ENCODE measurements at regions not wholly inside any gene's neighbourhood (a gene's known extent, or its start where the extent isn't known, plus 50 kb on each side); places are given as distances from the start of the nearest gene placed in this dataset.
A peak's percentile ranks its signal among the peaks of the same experiment; 100 is the strongest.

DNA sequence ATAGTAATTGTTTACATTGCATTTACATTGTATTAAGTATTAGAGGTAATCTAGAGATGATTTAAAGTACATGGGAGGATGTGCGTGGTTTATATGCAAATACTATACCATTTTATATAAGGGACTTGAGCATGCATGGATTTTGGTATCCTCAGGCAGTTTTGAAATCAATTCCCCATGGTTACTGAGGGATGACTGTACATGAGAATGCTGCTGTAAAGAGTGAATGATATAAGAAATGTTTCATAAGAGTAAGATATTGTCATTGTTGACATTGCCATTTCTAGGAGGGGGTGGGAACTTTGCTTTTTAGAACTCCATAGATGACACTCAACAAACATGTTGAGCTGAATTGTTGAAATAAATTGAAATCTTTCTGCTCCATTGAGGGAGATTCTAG lies 185.0 kb downstream of the SEMA6A start:
- no peak for DNase-seq

- peak; percentile 4 for DNase-seq
These were observed 185.9 kb downstream of the SEMA6A start for GRCh38 chr5:116388564-116389258.

DNA sequence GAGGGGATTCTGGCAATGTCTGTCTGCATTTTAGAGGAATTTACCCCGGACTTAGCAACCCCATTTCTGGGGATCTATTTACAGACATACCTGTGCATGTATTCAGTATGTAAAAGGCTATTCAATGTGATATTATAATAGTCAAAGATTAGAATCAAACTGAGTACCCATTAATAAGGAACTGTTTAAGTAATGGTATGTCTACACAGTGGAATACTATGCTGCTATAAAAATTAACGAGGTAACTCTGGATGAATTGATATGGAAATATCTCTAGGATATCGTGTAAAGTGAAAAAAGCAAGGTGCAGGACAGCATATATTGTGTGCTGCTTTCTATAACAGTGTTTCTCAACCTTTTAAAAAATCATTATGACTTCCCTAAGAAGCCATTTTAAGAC lies 186.9 kb downstream of the SEMA6A start:
- no peak for DNase-seq

- no peak for DNase-seq
These were observed 188.0 kb downstream of the SEMA6A start for GRCh38 chr5:116386633-116387032.

- no peak for DNase-seq
These were observed 191.8 kb downstream of the SEMA6A start for GRCh38 chr5:116382874-116383266.

GRCh38 chr5:116382032-116382873 lies 192.4 kb downstream of the SEMA6A start:
- DNase-seq = no peak

DNA sequence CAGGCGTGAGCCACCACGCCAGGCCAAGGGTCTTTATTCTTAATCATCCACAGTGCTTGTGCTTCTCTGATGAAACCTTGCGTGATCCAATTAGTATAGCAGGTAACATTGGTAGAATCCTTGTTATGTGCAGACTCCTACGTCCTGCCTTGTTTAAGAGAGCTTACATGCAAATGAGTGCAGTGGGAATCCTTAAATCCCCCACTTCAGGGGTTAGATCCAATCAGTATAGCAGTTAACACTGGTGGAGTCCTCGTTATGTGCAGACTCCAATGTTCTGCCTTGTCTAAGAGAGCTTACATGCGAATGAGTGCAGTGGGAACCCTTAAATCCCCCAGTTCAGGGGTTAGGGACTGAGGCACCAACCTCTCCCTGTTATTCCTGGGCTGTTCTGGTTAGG lies 193.4 kb downstream of the SEMA6A start:
- DNase-seq = no peak

DNA sequence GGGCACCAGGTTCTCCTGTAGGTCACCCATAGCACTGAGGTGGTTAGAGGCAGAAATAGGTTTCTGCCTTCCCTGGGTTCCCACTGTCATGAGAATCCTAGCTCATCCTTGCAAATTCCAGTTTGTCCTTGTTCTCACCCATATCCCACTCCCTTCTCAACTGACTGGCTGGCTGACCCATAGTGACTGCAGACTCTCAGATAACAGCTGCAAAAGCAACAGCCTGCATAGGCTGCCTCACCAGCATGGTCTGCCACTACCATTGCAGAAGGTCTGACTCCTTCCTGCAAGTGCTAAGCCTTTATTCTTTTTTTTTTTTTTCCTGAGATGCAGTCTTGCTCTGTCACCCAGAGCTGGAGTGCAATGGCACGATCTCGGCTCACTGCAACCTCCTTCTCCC lies 194.0 kb downstream of the SEMA6A start:
- DNase-seq = no peak

DNA sequence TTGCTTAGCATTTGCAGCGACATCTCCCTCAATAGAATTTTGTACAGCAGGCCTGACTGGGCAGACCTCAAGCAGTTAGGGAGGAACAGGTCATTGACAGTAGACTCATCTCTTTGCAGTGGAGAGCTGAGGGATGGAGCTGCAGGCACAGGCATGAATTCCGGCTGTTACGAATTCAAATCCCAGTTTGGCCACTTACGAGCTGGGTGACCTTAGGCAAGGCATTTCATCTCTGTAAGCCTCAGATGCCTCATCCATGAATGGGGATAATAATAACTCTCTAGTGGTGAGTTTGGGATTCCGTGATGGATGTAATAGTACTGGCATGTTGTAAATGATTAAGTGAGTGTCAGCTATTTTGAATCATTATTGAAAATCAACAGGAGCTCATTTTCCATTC lies 195.3 kb downstream of the SEMA6A start:
- no peak for DNase-seq

- no peak for DNase-seq
These were observed 195.9 kb downstream of the SEMA6A start for GRCh38 chr5:116378777-116379121.

GRCh38 chr5:116378007-116378776 lies 196.4 kb downstream of the SEMA6A start:
- DNase-seq = no peak

- no peak for DNase-seq
These were observed 197.2 kb downstream of the SEMA6A start for GRCh38 chr5:116377276-116378006.

DNA sequence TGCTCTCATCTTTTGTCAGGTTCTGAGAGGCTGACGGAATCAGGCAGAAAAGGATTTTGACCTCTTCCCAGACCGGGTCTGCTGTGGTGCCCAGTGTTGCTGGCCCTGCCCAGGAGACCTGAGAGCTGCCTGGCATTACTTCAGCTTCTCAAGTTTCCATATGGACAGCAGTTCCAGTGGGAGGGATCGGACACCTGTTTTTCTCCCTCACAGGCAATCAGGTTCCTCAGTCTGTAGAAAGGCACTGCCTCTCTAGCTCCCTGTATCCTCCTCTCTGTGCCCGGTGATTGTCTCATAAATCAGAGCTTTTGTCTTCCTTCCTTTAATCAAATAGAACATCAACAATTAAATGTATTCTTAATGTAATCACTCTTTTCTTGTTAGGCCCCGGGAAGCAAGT lies 198.7 kb downstream of the SEMA6A start:
- no peak for DNase-seq

DNA sequence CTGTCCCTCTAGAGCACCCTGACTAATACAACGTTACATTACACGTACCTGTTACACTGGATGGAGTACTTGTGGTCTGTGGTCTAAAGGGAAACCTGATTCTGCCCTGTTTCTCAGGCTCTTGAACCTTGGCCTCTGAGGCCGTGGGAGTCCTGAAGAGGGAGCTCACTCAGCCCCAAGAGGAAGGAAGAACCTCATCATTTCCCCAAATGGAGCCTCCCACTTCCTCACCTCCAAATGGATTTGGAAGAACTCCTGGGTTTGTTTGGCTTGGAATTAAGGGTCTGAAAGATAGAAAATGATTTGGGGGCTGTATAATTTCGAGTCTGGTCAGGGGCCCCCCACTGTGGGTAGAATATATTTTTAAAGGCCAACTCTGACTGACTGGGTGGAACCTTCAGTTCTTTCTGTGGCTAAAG lies 200.2 kb downstream of the SEMA6A start:
- no peak for DNase-seq

DNA sequence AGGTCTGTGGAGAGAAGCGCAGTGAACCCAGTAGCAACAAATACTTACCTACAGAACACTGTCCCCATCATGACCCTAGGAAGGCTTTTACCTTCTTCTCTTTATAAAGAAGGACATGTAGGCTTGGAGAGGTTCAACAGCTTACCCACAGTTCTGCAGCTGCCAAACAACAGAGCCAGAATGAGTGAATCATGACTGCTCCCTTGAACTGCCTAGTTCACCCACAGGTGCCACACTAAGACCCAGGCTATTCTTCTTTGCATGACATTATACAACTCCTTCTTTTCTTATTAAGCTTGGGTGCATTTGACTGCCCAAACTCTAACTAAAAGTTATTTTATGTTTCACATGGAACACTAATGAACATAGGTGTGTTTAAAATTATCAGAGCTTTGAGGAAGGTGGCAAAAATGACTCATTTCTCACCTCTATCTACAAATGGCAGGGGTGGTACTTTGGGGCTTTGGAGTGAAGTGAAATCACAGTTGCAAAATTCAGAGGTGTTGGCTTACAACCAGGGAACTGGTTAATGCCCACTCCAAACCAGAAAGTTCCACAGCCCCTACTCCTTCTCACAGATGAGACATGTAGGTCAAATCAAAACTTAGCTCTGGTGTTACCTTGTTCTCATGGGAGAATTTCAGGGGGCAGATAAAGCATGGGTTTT lies 201.6 kb downstream of the SEMA6A start:
- no peak for DNase-seq

DNA sequence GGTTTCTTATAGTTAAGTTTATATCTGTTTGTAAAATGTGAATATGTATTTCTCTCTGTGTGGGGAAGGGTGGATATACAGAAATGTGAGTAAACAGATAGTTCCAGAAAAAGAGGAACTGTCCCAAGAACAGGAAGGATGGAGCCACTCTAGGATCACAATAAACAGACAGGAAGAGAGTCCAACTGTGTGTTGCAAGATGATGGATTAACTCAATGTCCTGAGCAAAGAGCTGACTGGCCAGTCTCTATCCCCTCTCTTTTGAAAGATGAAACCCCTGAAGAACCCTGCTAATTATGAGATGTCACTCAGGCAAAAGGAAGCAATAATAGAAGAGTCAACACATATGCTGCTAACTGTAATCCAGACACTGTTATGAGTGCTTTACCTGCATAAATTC lies 202.7 kb downstream of the SEMA6A start:
- DNase-seq = no peak

GRCh38 chr5:116371431-116371830 lies 203.2 kb downstream of the SEMA6A start:
- DNase-seq = no peak

GRCh38 chr5:116370886-116371285 lies 203.7 kb downstream of the SEMA6A start:
- no peak for DNase-seq

DNA sequence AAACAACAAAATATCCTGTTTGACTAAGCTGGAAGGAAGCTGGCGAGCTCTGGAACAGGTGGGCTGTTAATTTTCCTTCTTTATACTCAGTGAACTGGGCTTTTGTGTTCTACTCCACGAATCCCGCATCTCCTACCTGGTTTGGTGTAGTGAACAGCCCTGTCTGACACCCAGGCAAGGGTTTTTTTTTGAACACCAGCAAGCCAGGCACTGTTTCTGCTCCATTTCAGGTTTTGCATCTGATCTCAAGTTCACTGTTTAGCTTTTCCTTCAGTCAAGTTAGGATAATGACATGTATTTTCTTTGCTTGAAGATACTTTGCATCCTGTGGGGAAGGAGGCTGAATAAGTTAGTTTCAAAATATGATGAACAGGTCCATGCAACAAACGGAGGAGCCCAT lies 204.5 kb downstream of the SEMA6A start:
- DNase-seq = no peak

- DNase-seq = no peak
These were observed 209.6 kb downstream of the SEMA6A start for GRCh38 chr5:116365006-116365496.

GRCh38 chr5:116363780-116364179 lies 210.8 kb downstream of the SEMA6A start:
- no peak for DNase-seq

DNA sequence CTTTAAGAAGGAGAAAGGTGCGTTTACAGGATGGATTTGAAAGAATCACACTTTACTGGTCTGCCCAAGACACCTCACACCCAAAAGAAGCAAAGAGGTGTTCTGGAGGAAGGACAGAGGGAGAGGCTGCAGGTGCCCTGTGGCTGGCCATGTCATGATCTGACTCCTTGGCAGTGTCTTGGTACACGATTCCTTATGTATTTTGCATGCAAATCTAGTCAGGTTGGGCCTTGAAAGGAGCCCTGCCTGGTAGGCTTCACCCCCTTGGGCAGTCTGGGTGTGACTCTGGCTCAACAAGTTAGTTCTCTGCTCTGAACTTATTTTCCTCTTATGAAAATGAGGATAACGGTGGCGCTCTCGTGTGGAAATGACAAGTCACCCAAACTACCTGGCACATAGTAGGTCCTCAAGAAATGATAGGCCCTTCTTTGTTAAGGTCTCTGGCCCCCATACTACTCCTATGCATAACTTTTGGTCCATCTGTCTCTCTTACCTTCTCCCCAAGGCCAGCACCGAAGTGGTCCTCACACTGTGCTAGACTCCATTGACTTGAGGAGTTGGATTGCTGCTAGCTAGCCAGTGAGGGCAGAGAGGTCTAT lies 212.5 kb downstream of the SEMA6A start:
- DNase-seq = no peak

All from T1000 (cell line).